HG03342 (cell line): ENCODE measurements at regions not wholly inside any gene's neighbourhood (a gene's known extent, or its start where the extent isn't known, plus 50 kb on each side); places are given as distances from the start of the nearest gene placed in this dataset.
A peak's percentile ranks its signal among the peaks of the same experiment; 100 is the strongest.

ENCODE experiments used
- ATAC-seq: cut with Tn5 transposase; IDR thresholded peaks from one replicate; pipeline ENCODE4 v1.9.1; 2021; ENCODE audit warnings: mild to moderate bottlenecking, moderate library complexity; ENCODE audit not compliant: unreplicated experiment

- ATAC-seq, result no peak
These were observed 815.4 kb upstream of the MDGA2 start for GRCh38 chr14:48490756-48491155.

GRCh38 chr14:48473944-48474343 lies 798.5 kb upstream of the MDGA2 start:
- ATAC-seq, result no peak

- ATAC-seq, result no peak
These were observed 780.6 kb upstream of the MDGA2 start for GRCh38 chr14:48456051-48456450.

GRCh38 chr14:48454887-48455286 lies 779.5 kb upstream of the MDGA2 start:
- no peak for ATAC-seq

GRCh38 chr14:48452437-48452995 lies 777.1 kb upstream of the MDGA2 start:
- no peak for ATAC-seq

- no peak for ATAC-seq
These were observed 759.8 kb upstream of the MDGA2 start for GRCh38 chr14:48435221-48435620.

- no peak for ATAC-seq
These were observed 755.4 kb upstream of the MDGA2 start for GRCh38 chr14:48430805-48431204.

GRCh38 chr14:48429512-48429911 lies 754.1 kb upstream of the MDGA2 start:
- no peak for ATAC-seq

- no peak for ATAC-seq
These were observed 742.5 kb upstream of the MDGA2 start for GRCh38 chr14:48417715-48418500.

- no peak for ATAC-seq
These were observed 725.9 kb upstream of the MDGA2 start for GRCh38 chr14:48401321-48401720.

GRCh38 chr14:48398675-48399282 lies 723.4 kb upstream of the MDGA2 start:
- ATAC-seq, result peak; percentile 48

- ATAC-seq, result no peak
These were observed 716.3 kb upstream of the MDGA2 start for GRCh38 chr14:48391661-48392060.

GRCh38 chr14:48390346-48390745 lies 714.9 kb upstream of the MDGA2 start:
- no peak for ATAC-seq

- ATAC-seq, result no peak
These were observed 709.4 kb upstream of the MDGA2 start for GRCh38 chr14:48384821-48385220.

GRCh38 chr14:48382961-48383360 lies 707.6 kb upstream of the MDGA2 start:
- no peak for ATAC-seq

- ATAC-seq, result no peak
These were observed 703.1 kb upstream of the MDGA2 start for GRCh38 chr14:48378541-48378940.

- ATAC-seq, result no peak
These were observed 698.6 kb upstream of the MDGA2 start for GRCh38 chr14:48373981-48374380.

- no peak for ATAC-seq
These were observed 675.6 kb upstream of the MDGA2 start for GRCh38 chr14:48350971-48351370.

- no peak for ATAC-seq
These were observed 674.3 kb upstream of the MDGA2 start for GRCh38 chr14:48349689-48350088.

- no peak for ATAC-seq
These were observed 665.7 kb upstream of the MDGA2 start for GRCh38 chr14:48341069-48341468.

GRCh38 chr14:48333221-48333920 lies 658.0 kb upstream of the MDGA2 start:
- no peak for ATAC-seq

- ATAC-seq, result no peak
These were observed 656.0 kb upstream of the MDGA2 start for GRCh38 chr14:48331421-48331820.
